ENCODE measurements at regions not wholly inside any gene's neighbourhood (a gene's known extent, or its start where the extent isn't known, plus 50 kb on each side); places are given as distances from the start of the nearest gene placed in this dataset.

DNA sequence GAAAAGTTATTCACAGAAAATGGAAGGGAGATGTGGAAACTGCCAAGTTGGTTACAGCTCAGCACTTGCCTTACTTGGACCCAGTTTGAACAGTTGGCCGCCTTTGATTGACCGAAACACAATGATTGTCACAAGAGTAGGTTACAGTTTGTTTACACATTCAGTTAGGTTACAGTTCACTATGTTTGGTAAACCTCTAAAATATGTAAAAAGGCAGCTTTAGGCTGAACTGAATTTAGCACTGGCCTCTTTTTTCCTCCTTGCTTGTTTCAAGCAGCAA, 116.2 kb downstream of the OLIG3 start:
- ATAC-seq (no peak), FAIRE-seq (no peak), DNase-seq (ENCODE audit: low read depth in 1 of 2, low spot score in 1 of 2) (no peak)
- H3K4me3 ChIP-seq, result no peak overlapping the region
- no peak overlapping the region for H3K4me2 ChIP-seq
- H3K9me3 ChIP-seq, result no peaks in the 10 kb centered on the region
- H3K27ac ChIP-seq, result no peak overlapping the region
- POLR2A ChIA-PET, result no interaction called here
- TF ChIP-seq HOXB5 (CRISPR knock-in tag; IDR thresholded peaks at IDR 0.05) (no peak), HOXA7 (CRISPR knock-in tag; IDR thresholded peaks at IDR 0.05) (no peak), CHD2 (IDR thresholded peaks at IDR 0.05; ENCODE audit: low read length, partially characterized antibody) (no peak), HEYL (CRISPR knock-in tag; IDR thresholded peaks at IDR 0.05) (no peak), EHF (CRISPR knock-in tag; IDR thresholded peaks at IDR 0.05) (no peak), SMC3 (IDR thresholded peaks at IDR 0.05) (no peak)
- TF ChIP-seq, protein P1, sequence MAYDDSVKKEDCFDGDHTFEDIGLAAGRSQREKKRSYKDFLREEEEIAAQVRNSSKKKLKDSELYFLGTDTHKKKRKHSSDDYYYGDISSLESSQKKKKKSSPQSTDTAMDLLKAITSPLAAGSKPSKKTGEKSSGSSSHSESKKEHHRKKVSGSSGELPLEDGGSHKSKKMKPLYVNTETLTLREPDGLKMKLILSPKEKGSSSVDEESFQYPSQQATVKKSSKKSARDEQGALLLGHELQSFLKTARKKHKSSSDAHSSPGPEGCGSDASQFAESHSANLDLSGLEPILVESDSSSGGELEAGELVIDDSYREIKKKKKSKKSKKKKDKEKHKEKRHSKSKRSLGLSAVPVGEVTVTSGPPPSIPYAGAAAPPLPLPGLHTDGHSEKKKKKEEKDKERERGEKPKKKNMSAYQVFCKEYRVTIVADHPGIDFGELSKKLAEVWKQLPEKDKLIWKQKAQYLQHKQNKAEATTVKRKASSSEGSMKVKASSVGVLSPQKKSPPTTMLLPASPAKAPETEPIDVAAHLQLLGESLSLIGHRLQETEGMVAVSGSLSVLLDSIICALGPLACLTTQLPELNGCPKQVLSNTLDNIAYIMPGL (CRISPR knock-in tag; IDR thresholded peaks at IDR 0.05; ENCODE audit: borderline replicate concordance), result no peak
- whole genome bisulfite sequencing (ENCODE audit: missing lambda C conversion rate), result 92% methylated on average over 2 of the region's 2 CpGs
- H3K4me1 ChIP-seq, result no peaks in the 10 kb centered on the region
- CTCF ChIA-PET, result no interaction called here

DNA sequence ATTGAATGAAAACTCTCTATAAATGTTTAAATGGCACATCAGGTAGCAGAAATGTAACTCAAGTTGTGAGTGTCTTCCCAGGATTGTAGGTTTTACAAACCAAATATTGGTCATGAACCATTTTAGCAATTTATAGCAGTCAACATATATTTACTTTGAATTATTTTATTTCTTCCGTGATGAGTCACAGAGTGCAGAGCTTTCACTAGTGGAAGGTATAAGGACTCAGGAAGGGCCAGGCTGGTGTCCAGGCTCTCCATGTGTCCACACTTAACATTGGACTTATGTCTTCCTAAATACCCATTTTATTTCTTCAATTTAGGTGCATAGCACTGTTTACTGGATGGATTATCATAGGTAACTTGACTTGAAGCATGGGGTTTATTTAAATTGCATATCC, 120.9 kb downstream of the OLIG3 start:
- no peaks in the 10 kb centered on the region for H3K9me3 ChIP-seq
- H3K4me3 ChIP-seq, result no peak overlapping the region
- ChIA-PET CTCF (no interaction called here), POLR2A (no interaction called here)
- no peak for DNase-seq (ENCODE audit: low read depth in 1 of 2, low spot score in 1 of 2)
- WGBS (ENCODE audit: missing lambda C conversion rate), result 92% methylated on average over 1 of the region's 1 CpG
- H3K27ac ChIP-seq, result no peak overlapping the region
- no peak for FAIRE-seq
- TF ChIP-seq PHF8 (IDR thresholded peaks at IDR 0.05; ENCODE audit: borderline replicate concordance, low read depth) (no peak), EHF (CRISPR knock-in tag; IDR thresholded peaks at IDR 0.05) (no peak), EHMT2 (IDR thresholded peaks at IDR 0.05; ENCODE audit: low read depth) (no peak), RFX5 (IDR thresholded peaks at IDR 0.05) (no peak)
- H3K4me2 ChIP-seq, result no peak overlapping the region
- ATAC-seq, result no peak
- H3K4me1 ChIP-seq, result no peaks in the 10 kb centered on the region

DNA sequence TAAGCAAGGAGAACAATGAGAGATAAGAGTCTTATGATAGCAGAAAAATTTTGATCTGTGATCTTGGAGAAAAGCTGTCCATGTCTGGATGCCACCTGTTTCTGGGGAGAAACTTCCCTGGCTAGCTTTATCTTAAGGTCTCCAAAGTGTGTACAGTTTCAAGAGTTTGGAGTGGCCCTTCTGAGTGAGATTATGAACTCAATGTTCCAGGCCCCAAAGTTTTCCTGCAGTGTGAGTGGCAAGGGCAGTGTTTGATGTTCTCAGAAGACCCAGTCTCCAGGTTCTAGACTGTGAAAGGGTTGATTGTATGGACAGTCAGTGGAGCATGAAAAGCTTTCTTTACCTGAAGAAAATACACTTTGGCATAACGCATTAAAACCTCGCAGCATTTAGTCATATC, 121.7 kb downstream of the OLIG3 start:
- TF ChIP-seq MAFK (IDR thresholded peaks at IDR 0.05; ENCODE audit: partially characterized antibody), result no peak
- TF ChIP-seq RCOR1 (IDR thresholded peaks at IDR 0.05; ENCODE audit: low read depth, low read length), result no peak
- no peak for TF ChIP-seq JUN (IDR thresholded peaks at IDR 0.05)
- TF ChIP-seq HOXA7 (CRISPR knock-in tag; IDR thresholded peaks at IDR 0.05), result no peak
- no peak for TF ChIP-seq NFE2L2 (conservative IDR thresholded peaks at IDR 0.05; ENCODE audit: low read length)
- 88% methylated on average over 2 of the region's 2 CpGs for WGBS (ENCODE audit: missing lambda C conversion rate)
- ATAC-seq, result no peak
- POLR2A ChIA-PET, result no interaction called here
- no peak for DNase-seq (ENCODE audit: low read depth in 1 of 2, low spot score in 1 of 2)
- no peak for FAIRE-seq
- no peak overlapping the region for H3K4me2 ChIP-seq
- no peak overlapping the region for H3K4me3 ChIP-seq
- CTCF ChIA-PET, result no interaction called here
- no peaks in the 10 kb centered on the region for H3K4me1 ChIP-seq
- no peaks in the 10 kb centered on the region for H3K9me3 ChIP-seq
- no peak overlapping the region for H3K27ac ChIP-seq

DNA sequence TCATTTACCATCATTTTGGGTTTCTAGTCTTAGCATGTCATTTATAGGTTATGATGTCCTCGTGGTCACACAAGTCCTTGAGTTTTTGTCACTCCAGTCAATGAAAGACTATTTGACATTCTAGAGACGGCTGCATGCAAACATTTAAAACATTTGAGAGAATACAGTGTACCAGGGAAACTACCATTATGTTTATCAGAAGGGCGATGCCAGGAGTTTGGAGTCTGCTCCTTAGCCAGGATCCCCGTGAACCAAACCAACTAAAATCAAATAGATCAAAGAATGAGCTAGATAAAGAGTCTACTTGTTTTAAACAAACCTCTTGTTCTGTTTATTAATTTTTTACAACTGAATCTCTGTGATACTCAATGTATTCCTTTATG, 122.6 kb downstream of the OLIG3 start:
- POLR2A ChIA-PET, result no interaction called here
- 43% methylated on average over 4 of the region's 4 CpGs for WGBS (ENCODE audit: missing lambda C conversion rate)
- ATAC-seq, result no peak

More for the DNA sequence above, 122.6 kb downstream of the OLIG3 start:
- Histone ChIP-seq H3K9me3 (no peaks in the 10 kb centered on the region), H3K27ac (no peak overlapping the region), H3K4me1 (no peaks in the 10 kb centered on the region), H3K4me2 (no peak overlapping the region), H3K4me3 (no peak overlapping the region)
- DNase-seq (ENCODE audit: low read depth in 1 of 2, low spot score in 1 of 2) (no peak), FAIRE-seq (no peak)
- CTCF ChIA-PET, result no interaction called here
- TF ChIP-seq EHF (CRISPR knock-in tag; IDR thresholded peaks at IDR 0.05) (no peak), MAZ (IDR thresholded peaks at IDR 0.05; ENCODE audit: borderline replicate concordance, low read depth, low read length) (no peak), CEBPB (IDR thresholded peaks at IDR 0.05) (no peak), FOSL2 (IDR thresholded peaks at IDR 0.05) (no peak), FOSL2 (CRISPR knock-in tag; IDR thresholded peaks at IDR 0.05) (no peak), JUNB (IDR thresholded peaks at IDR 0.05) (no peak)
- TF ChIP-seq, protein P2, sequence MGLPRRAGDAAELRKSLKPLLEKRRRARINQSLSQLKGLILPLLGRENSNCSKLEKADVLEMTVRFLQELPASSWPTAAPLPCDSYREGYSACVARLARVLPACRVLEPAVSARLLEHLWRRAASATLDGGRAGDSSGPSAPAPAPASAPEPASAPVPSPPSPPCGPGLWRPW (IDR thresholded peaks at IDR 0.05), result no peak
- TF ChIP-seq, protein P3, sequence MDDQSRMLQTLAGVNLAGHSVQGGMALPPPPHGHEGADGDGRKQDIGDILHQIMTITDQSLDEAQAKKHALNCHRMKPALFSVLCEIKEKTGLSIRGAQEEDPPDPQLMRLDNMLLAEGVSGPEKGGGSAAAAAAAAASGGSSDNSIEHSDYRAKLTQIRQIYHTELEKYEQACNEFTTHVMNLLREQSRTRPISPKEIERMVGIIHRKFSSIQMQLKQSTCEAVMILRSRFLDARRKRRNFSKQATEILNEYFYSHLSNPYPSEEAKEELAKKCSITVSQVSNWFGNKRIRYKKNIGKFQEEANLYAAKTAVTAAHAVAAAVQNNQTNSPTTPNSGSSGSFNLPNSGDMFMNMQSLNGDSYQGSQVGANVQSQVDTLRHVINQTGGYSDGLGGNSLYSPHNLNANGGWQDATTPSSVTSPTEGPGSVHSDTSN (IDR thresholded peaks at IDR 0.05), result no peak
